CD14-positive monocyte (primary cell): ENCODE measurements at regions not wholly inside any gene's neighbourhood (a gene's known extent, or its start where the extent isn't known, plus 50 kb on each side); places are given as distances from the start of the nearest gene placed in this dataset.

Source experiments
- DNase-seq, 3 donors: peaks; one replicate each; pipeline ENCODE4 v3.0.0-alpha.2; 2011 to 2022
- H2AFZ ChIP-seq: 2 replicates; pipeline ENCODE4 v1.6.0; 2012; ENCODE audit warnings: mild to moderate bottlenecking, low read depth, low read length, inconsistent platforms; ENCODE audit not compliant: insufficient read depth, poor library complexity, severe bottlenecking
- H3K27ac ChIP-seq, 2 donors: 1 replicate in 1 of 2; 2 replicates in 1 of 2; pipeline ENCODE4 v1.5.1; 2012 to 2013; ENCODE audit warnings: low read length in 2 of 2, control low read depth in 1 of 2, inconsistent platforms in 1 of 2, low read depth in 1 of 2, mild to moderate bottlenecking in 1 of 2
- H3K27me3 ChIP-seq, 2 donors: one replicate each; pipeline versions ENCODE4 v1.6.0 to v1.6.1; 2011 to 2013; ENCODE audit warnings: low read length in 2 of 2; ENCODE audit not compliant: control insufficient read depth in 2 of 2, insufficient read depth in 2 of 2
- H3K36me3 ChIP-seq, 2 donors: replicated peaks in 1 of 2; 1 replicate in 1 of 2; 2 replicates in 1 of 2; pipeline versions ENCODE4 v1.5.1 to v1.6.1; 2012 to 2013; ENCODE audit warnings: low read length in 2 of 2, control low read depth in 1 of 2, inconsistent platforms in 1 of 2, mild to moderate bottlenecking in 1 of 2; ENCODE audit not compliant: insufficient read depth in 2 of 2, control insufficient read depth in 1 of 2
- H3K4me1 ChIP-seq, 2 donors: 1 replicate in 1 of 2; 2 replicates in 1 of 2; pipeline versions ENCODE4 v1.5.1 to v1.6.1; 2012 to 2013; ENCODE audit warnings: low read length in 2 of 2, control low read depth in 1 of 2, inconsistent platforms in 1 of 2, mild to moderate bottlenecking in 1 of 2, moderate library complexity in 1 of 2; ENCODE audit not compliant: insufficient read depth in 2 of 2, control insufficient read depth in 1 of 2
- H3K4me2 ChIP-seq: replicated peaks from 2 replicates; pipeline ENCODE3; 2012; ENCODE audit warnings: low read length, moderate library complexity, mild to moderate bottlenecking; ENCODE audit not compliant: poor library complexity, severe bottlenecking; ENCODE audit errors: extremely low read depth
- H3K4me3 ChIP-seq, 3 experiments: fragments of 200-600 bp in 1 of 3; sonication (generic) in 1 of 3; replicated peaks in 1 of 3; 1 replicate in 2 of 3; 2 replicates in 1 of 3; pipeline ENCODE4 v1.5.1; 2011 to 2013; ENCODE audit warnings: low read length in 3 of 3, mild to moderate bottlenecking in 3 of 3, control low read depth in 2 of 3, low read depth in 2 of 3, inconsistent platforms in 1 of 3, moderate library complexity in 1 of 3
- H3K79me2 ChIP-seq: 2 replicates; pipeline ENCODE4 v1.6.0; 2012; ENCODE audit warnings: mild to moderate bottlenecking, control low read depth, inconsistent platforms, low read length, moderate library complexity; ENCODE audit not compliant: insufficient read depth
- H3K9ac ChIP-seq: 2 replicates; pipeline ENCODE4 v1.6.0; 2017; ENCODE audit warnings: low read length, mild to moderate bottlenecking; ENCODE audit not compliant: insufficient read depth, poor library complexity, severe bottlenecking
- H3K9me3 ChIP-seq, 2 donors: replicated peaks in 1 of 2; 1 replicate in 1 of 2; 2 replicates in 1 of 2; pipeline versions ENCODE4 v1.5.1 to v1.6.1; 2012 to 2013; ENCODE audit warnings: low read length in 2 of 2, control low read depth in 1 of 2; ENCODE audit not compliant: control insufficient read depth in 1 of 2, insufficient read depth in 1 of 2
- H4K20me1 ChIP-seq: 2 replicates; pipeline ENCODE4 v1.6.0; 2012; ENCODE audit warnings: mild to moderate bottlenecking, low read length, control low read depth, moderate library complexity; ENCODE audit not compliant: insufficient read depth
- H3K27ac Mint-ChIP-seq, 7 donors: one replicate each; pipeline ENCODE4 v1.8.0; 2020; ENCODE audit warnings: mild to moderate bottlenecking in 7 of 7, mixed read lengths in 7 of 7, moderate library complexity in 6 of 7, inconsistent platforms in 2 of 7
- H3K27me3 Mint-ChIP-seq, 3 donors: one replicate each; pipeline ENCODE4 v1.8.0; 2021 to 2022; ENCODE audit warnings: low read depth in 3 of 3, mild to moderate bottlenecking in 3 of 3, mixed read lengths in 3 of 3, moderate library complexity in 3 of 3, inconsistent platforms in 1 of 3
- H3K36me3 Mint-ChIP-seq, 2 donors: one replicate each; pipeline ENCODE4 v1.8.0; 2020; ENCODE audit warnings: mixed read lengths in 2 of 2, inconsistent platforms in 1 of 2, mild to moderate bottlenecking in 1 of 2
- H3K4me1 Mint-ChIP-seq: one replicate; pipeline ENCODE4 v1.8.0; 2020; ENCODE audit warnings: mild to moderate bottlenecking, mixed read lengths
- H3K4me3 Mint-ChIP-seq, 2 donors: one replicate each; pipeline ENCODE4 v1.8.0; 2020; ENCODE audit warnings: mild to moderate bottlenecking in 2 of 2, mixed read lengths in 2 of 2, moderate library complexity in 1 of 2
- H3K9me3 Mint-ChIP-seq, 7 donors: one replicate each; pipeline ENCODE4 v1.8.0; 2020 to 2022; ENCODE audit warnings: mixed read lengths in 7 of 7, mild to moderate bottlenecking in 6 of 7, moderate library complexity in 6 of 7, inconsistent platforms in 2 of 7
- WGBS: methylation state at CpG from one replicate; pipeline ENCODE4 v1.1.5; 2013; ENCODE audit warnings: missing lambda C conversion rate; ENCODE audit not compliant: insufficient coverage; 5-methylcytosine and 5-hydroxymethylcytosine counted together
- intact Hi-C, 2 donors: fragments of 100-400 bp; cut with micrococcal nuclease; formaldehyde crosslinking; loops; one replicate each; pipeline versions ENCODE4 v1.15.0 to v1.15.1; 2023
- TF ChIP-seq, protein P1 (sequence below): fragments of 200-600 bp; IDR thresholded peaks from one replicate; pipeline ENCODE4 v1.8.0; 2022; ENCODE audit warnings: antibody characterized with exemption, mild to moderate bottlenecking

DNA sequence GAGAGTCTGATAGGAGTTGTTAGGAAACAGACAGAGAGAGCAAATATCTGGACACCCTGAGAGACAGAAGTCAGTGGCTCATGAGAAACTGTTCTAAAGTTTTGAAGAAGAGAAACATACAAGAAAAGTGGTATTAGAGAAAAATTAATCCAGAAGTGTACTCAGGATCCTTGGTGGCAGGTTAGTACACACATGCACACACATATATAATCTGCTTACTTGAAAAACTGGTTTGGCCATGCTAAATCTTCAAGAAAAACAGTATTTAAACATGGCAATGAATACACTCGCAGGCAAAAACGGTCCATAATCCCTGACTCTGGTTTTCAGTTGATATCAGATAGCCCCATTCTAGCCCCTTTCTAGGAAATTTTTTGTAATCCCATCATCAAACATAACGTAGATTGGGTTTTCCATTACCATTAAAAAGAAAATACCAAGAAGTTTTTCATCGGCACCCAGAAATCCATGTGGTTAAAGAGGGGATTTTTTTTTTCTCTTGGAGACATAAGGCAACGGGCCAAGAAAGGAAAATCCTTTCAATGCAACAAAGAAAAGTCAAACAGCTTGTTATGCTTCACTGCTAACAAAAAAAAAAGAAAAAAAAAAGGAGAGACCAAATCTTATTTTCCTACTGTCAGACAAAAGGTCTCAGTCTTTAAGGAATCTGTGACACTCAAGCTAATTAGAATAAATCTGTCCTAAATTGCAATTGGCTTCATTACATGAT lies 178.0 kb upstream of the MIR17HG start:
- Histone ChIP-seq H3K27me3 (peaks cover 0 to under 1% of the 10 kb centered on the region in 2 donors), H3K4me2 (no peak overlapping the region), H3K27ac (no peak overlapping the region), H2AFZ (no peak overlapping the region), H3K4me1 (peaks cover 0 to under 1% of the 10 kb centered on the region in 2 donors), H3K79me2 (no peaks in the 10 kb centered on the region), H3K9ac (no peak overlapping the region), H3K4me3 (no peak overlapping the region), H3K36me3 (no peaks in the 10 kb centered on the region), H3K9me3 (no peaks in the 10 kb centered on the region), H4K20me1 (no peaks in the 10 kb centered on the region)
- DNase-seq, result no peak
- WGBS, result no CpG with 5 or more reads among the region's 5 CpGs
- no peak overlapping the region for H3K4me3 Mint-ChIP-seq
- H3K27ac Mint-ChIP-seq, result no peak overlapping the region
- H3K27me3 Mint-ChIP-seq, result no peaks in the 10 kb centered on the region
- intact Hi-C loops, result no loop called here
- H3K36me3 Mint-ChIP-seq, result no peaks in the 10 kb centered on the region
- peaks cover 7% of the 10 kb centered on the region for H3K4me1 Mint-ChIP-seq
- peaks cover 0 to 9% (median 0%) of the 10 kb centered on the region in 7 donors for H3K9me3 Mint-ChIP-seq
- TF ChIP-seq, protein P1, sequence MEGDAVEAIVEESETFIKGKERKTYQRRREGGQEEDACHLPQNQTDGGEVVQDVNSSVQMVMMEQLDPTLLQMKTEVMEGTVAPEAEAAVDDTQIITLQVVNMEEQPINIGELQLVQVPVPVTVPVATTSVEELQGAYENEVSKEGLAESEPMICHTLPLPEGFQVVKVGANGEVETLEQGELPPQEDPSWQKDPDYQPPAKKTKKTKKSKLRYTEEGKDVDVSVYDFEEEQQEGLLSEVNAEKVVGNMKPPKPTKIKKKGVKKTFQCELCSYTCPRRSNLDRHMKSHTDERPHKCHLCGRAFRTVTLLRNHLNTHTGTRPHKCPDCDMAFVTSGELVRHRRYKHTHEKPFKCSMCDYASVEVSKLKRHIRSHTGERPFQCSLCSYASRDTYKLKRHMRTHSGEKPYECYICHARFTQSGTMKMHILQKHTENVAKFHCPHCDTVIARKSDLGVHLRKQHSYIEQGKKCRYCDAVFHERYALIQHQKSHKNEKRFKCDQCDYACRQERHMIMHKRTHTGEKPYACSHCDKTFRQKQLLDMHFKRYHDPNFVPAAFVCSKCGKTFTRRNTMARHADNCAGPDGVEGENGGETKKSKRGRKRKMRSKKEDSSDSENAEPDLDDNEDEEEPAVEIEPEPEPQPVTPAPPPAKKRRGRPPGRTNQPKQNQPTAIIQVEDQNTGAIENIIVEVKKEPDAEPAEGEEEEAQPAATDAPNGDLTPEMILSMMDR, result no peak

DNA sequence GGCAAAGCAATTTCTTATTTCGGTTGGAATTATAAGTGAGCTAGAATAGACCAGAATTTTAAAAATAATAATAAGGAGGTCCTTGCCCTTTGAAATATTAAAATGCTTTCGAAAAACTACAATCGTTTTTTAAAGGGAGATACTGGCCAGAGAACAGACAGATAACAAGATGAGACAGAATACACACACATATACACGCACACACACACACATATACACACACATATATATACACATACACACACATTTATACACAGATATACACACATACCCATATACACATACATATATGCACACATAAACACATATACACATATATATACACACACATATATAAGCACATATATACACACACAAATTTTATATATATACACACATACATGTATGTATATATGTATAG lies 175.3 kb upstream of the MIR17HG start:
- Histone ChIP-seq H3K27me3 (peaks cover 0 to 6% of the 10 kb centered on the region in 2 donors), H3K27ac (no peak overlapping the region), H4K20me1 (no peaks in the 10 kb centered on the region), H3K4me3 (no peak overlapping the region), H3K36me3 (no peaks in the 10 kb centered on the region), H3K4me1 (peaks cover 4 to 11% of the 10 kb centered on the region in 2 donors), H3K79me2 (no peaks in the 10 kb centered on the region), H2AFZ (no peak overlapping the region), H3K9me3 (no peaks in the 10 kb centered on the region), H3K9ac (no peak overlapping the region), H3K4me2 (no peak overlapping the region)
- intact Hi-C loops, result no loop called here
- no CpG with 5 or more reads among the region's 4 CpGs for WGBS
- Mint-ChIP-seq H3K27me3 (peaks cover 3 to 14% (median 6%) of the 10 kb centered on the region in 3 donors), H3K9me3 (peaks cover 0 to 16% (median 0%) of the 10 kb centered on the region in 7 donors), H3K4me3 (no peak overlapping the region), H3K4me1 (peaks cover 16% of the 10 kb centered on the region), H3K36me3 (peaks cover 0 to 2% of the 10 kb centered on the region in 2 donors), H3K27ac (no peak overlapping the region)
- TF ChIP-seq, protein P1, result no peak
- no peak for DNase-seq
